ENCODE measurements at regions not wholly inside any gene's neighbourhood (a gene's known extent, or its start where the extent isn't known, plus 50 kb on each side); places are given as distances from the start of the nearest gene placed in this dataset.
A peak's percentile ranks its signal among the peaks of the same experiment; 100 is the strongest.

DNA sequence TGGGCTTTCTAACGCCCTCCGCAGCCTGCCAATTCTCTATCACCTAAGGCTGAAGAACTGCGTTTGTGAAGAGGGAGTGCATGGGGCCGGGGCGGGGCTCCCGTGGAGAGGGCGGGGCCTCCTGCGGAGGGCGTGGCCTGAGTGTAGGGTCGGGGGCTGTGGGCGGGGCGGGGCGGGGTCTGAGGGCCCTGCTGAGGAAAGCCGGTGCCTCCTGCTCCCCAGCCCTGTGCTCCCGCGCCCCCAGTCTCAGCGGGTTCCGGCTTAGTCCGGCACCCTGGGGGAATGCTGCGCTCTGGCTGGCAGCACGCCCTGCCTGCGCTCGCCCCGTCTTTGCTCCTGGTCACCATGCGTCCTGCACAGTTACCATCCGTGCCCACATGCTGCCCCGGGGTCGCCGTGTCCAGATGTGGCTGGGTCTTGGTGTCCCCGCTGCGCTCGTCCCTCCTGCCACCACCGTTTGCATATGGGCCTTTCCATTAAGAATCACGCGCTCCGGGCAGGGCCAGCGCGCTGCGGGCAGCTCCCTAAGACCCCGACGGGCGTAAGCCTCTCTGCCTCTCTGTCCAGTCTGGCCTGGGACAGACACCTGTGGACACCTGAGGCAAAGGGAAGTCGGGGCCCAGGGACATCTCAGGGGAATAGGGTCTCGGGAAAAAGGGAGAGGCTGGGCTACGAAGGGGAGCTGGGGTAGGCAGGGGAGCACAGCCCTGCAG, 144.0 kb upstream of the RET start:
- peak overlapping the region in 1 of 2 donors; percentile 13 for H3K4me3 ChIP-seq (ENCODE audit: low read length in 2 of 2)
- no peak overlapping the region for H3K27ac ChIP-seq (ENCODE audit: low read depth in 2 of 2, low read length in 2 of 2)
- peaks cover 1 to 13% of the 10 kb centered on the region in 2 donors for H3K27me3 ChIP-seq (ENCODE audit: control insufficient read depth in 2 of 2, insufficient read depth in 2 of 2, low read length in 2 of 2)
- peak overlapping the region in 1 of 2 donors; percentile 34 for H3K9ac ChIP-seq (ENCODE audit: low read depth in 1 of 2, low read length in 2 of 2)
- H3K36me3 ChIP-seq (ENCODE audit: control insufficient read depth in 2 of 2, insufficient read depth in 2 of 2, low read length in 2 of 2): no peaks in the 10 kb centered on the region
- H3K9me3 ChIP-seq (ENCODE audit: control insufficient read depth in 2 of 2, low read length in 2 of 2): no peaks in the 10 kb centered on the region
- H3K4me1 ChIP-seq (ENCODE audit: control insufficient read depth in 2 of 2, insufficient read depth in 2 of 2, low read length in 2 of 2): peaks cover 6 to 7% of the 10 kb centered on the region in 2 donors

- Histone ChIP-seq H3K36me3 (ENCODE audit: control insufficient read depth in 2 of 2, insufficient read depth in 2 of 2, low read length in 2 of 2) (no peaks in the 10 kb centered on the region), H3K9ac (ENCODE audit: low read depth in 1 of 2, low read length in 2 of 2) (peak overlapping the region in 1 of 2 donors; percentile 34), H3K27me3 (ENCODE audit: control insufficient read depth in 2 of 2, insufficient read depth in 2 of 2, low read length in 2 of 2) (peaks cover 1 to 13% of the 10 kb centered on the region in 2 donors), H3K9me3 (ENCODE audit: control insufficient read depth in 2 of 2, low read length in 2 of 2) (no peaks in the 10 kb centered on the region), H3K4me3 (ENCODE audit: low read length in 2 of 2) (peak overlapping the region in 1 of 2 donors; percentile 13), H3K27ac (ENCODE audit: low read depth in 2 of 2, low read length in 2 of 2) (no peak overlapping the region), H3K4me1 (ENCODE audit: control insufficient read depth in 2 of 2, insufficient read depth in 2 of 2, low read length in 2 of 2) (peaks cover 6 to 7% of the 10 kb centered on the region in 2 donors)
Measured at GRCh38 chr10:42933448-42934340, 143.2 kb upstream of the RET start.

DNA sequence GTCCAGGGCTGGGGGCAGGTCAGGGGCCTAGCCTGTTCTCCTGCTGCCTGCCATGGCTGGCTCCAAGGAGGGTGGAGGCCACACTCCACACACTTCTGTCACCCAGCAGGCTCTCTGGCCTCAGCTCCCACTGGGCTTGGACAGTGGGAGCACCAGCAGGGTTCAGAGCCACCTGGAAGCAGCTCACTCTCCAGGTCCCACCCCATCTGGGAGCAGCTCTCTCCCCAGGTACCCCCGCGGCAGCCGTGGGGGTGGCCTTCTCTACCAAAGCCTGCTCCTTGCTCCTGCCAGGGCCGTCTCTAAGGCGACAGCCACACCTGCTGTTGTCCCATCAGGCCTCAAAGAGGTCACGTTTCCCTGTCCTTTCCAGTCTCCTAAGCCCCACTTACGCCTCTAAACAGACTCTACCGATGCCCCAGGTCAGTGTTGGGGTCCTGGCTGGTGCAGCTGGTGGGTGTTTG, 142.5 kb upstream of the RET start:
- Histone ChIP-seq H3K9ac (ENCODE audit: low read depth in 1 of 2, low read length in 2 of 2) (no peak overlapping the region), H3K4me1 (ENCODE audit: control insufficient read depth in 2 of 2, insufficient read depth in 2 of 2, low read length in 2 of 2) (peaks cover 6 to 7% of the 10 kb centered on the region in 2 donors), H3K27me3 (ENCODE audit: control insufficient read depth in 2 of 2, insufficient read depth in 2 of 2, low read length in 2 of 2) (peaks cover 1 to 13% of the 10 kb centered on the region in 2 donors), H3K4me3 (ENCODE audit: low read length in 2 of 2) (no peak overlapping the region), H3K27ac (ENCODE audit: low read depth in 2 of 2, low read length in 2 of 2) (no peak overlapping the region), H3K36me3 (ENCODE audit: control insufficient read depth in 2 of 2, insufficient read depth in 2 of 2, low read length in 2 of 2) (no peaks in the 10 kb centered on the region), H3K9me3 (ENCODE audit: control insufficient read depth in 2 of 2, low read length in 2 of 2) (no peaks in the 10 kb centered on the region)

GRCh38 chr10:42934842-42935241, 142.0 kb upstream of the RET start:
- no peaks in the 10 kb centered on the region for H3K36me3 ChIP-seq (ENCODE audit: control insufficient read depth in 2 of 2, insufficient read depth in 2 of 2, low read length in 2 of 2)
- peaks cover 6 to 7% of the 10 kb centered on the region in 2 donors for H3K4me1 ChIP-seq (ENCODE audit: control insufficient read depth in 2 of 2, insufficient read depth in 2 of 2, low read length in 2 of 2)
- H3K9me3 ChIP-seq (ENCODE audit: control insufficient read depth in 2 of 2, low read length in 2 of 2): no peaks in the 10 kb centered on the region
- no peak overlapping the region for H3K9ac ChIP-seq (ENCODE audit: low read depth in 1 of 2, low read length in 2 of 2)
- H3K27me3 ChIP-seq (ENCODE audit: control insufficient read depth in 2 of 2, insufficient read depth in 2 of 2, low read length in 2 of 2): peaks cover 1 to 13% of the 10 kb centered on the region in 2 donors
- no peak overlapping the region for H3K4me3 ChIP-seq (ENCODE audit: low read length in 2 of 2)
- H3K27ac ChIP-seq (ENCODE audit: low read depth in 2 of 2, low read length in 2 of 2): no peak overlapping the region

- H3K27ac ChIP-seq (ENCODE audit: low read depth in 2 of 2, low read length in 2 of 2): no peak overlapping the region
- no peaks in the 10 kb centered on the region for H3K36me3 ChIP-seq (ENCODE audit: control insufficient read depth in 2 of 2, insufficient read depth in 2 of 2, low read length in 2 of 2)
- H3K4me3 ChIP-seq (ENCODE audit: low read length in 2 of 2): no peak overlapping the region
- peaks cover 6 to 7% of the 10 kb centered on the region in 2 donors for H3K4me1 ChIP-seq (ENCODE audit: control insufficient read depth in 2 of 2, insufficient read depth in 2 of 2, low read length in 2 of 2)
- H3K27me3 ChIP-seq (ENCODE audit: control insufficient read depth in 2 of 2, insufficient read depth in 2 of 2, low read length in 2 of 2): peaks cover 1 to 13% of the 10 kb centered on the region in 2 donors
- H3K9ac ChIP-seq (ENCODE audit: low read depth in 1 of 2, low read length in 2 of 2): no peak overlapping the region
- H3K9me3 ChIP-seq (ENCODE audit: control insufficient read depth in 2 of 2, low read length in 2 of 2): no peaks in the 10 kb centered on the region
Measured at GRCh38 chr10:42935466-42935865, 141.4 kb upstream of the RET start.

- Histone ChIP-seq H3K4me3 (ENCODE audit: low read length in 2 of 2) (no peak overlapping the region), H3K9me3 (ENCODE audit: control insufficient read depth in 2 of 2, low read length in 2 of 2) (no peaks in the 10 kb centered on the region), H3K27me3 (ENCODE audit: control insufficient read depth in 2 of 2, insufficient read depth in 2 of 2, low read length in 2 of 2) (peaks cover 1 to 12% of the 10 kb centered on the region in 2 donors), H3K36me3 (ENCODE audit: control insufficient read depth in 2 of 2, insufficient read depth in 2 of 2, low read length in 2 of 2) (no peaks in the 10 kb centered on the region), H3K27ac (ENCODE audit: low read depth in 2 of 2, low read length in 2 of 2) (no peak overlapping the region), H3K9ac (ENCODE audit: low read depth in 1 of 2, low read length in 2 of 2) (no peak overlapping the region), H3K4me1 (ENCODE audit: control insufficient read depth in 2 of 2, insufficient read depth in 2 of 2, low read length in 2 of 2) (peaks cover 6 to 7% of the 10 kb centered on the region in 2 donors)
Measured at GRCh38 chr10:42936580-42936979, 140.3 kb upstream of the RET start.

DNA sequence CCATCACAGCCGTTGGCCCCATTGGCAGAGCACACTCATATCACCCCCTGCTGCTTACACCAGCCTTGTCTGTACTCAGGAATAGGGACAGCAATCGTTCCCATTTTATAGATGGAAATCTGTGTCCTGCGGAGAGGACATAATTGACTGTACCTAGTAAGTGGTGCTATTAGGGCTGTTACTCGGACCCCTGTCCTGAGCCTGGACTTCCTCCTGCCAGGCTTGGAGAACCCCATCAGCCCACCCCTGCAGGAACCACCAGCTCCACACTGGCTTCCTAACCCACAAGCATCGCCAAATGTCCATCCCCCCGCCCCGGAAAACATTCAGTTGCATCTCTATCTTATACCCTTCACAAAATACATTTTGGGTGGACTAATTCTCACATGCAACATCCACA, 139.8 kb upstream of the RET start:
- H3K27me3 ChIP-seq (ENCODE audit: control insufficient read depth in 2 of 2, insufficient read depth in 2 of 2, low read length in 2 of 2): peaks cover 1 to 8% of the 10 kb centered on the region in 2 donors
- no peak overlapping the region for H3K27ac ChIP-seq (ENCODE audit: low read depth in 2 of 2, low read length in 2 of 2)
- no peaks in the 10 kb centered on the region for H3K36me3 ChIP-seq (ENCODE audit: control insufficient read depth in 2 of 2, insufficient read depth in 2 of 2, low read length in 2 of 2)
- H3K4me1 ChIP-seq (ENCODE audit: control insufficient read depth in 2 of 2, insufficient read depth in 2 of 2, low read length in 2 of 2): peaks cover 6 to 7% of the 10 kb centered on the region in 2 donors
- H3K9ac ChIP-seq (ENCODE audit: low read depth in 1 of 2, low read length in 2 of 2): no peak overlapping the region
- no peak overlapping the region for H3K4me3 ChIP-seq (ENCODE audit: low read length in 2 of 2)
- no peaks in the 10 kb centered on the region for H3K9me3 ChIP-seq (ENCODE audit: control insufficient read depth in 2 of 2, low read length in 2 of 2)

DNA sequence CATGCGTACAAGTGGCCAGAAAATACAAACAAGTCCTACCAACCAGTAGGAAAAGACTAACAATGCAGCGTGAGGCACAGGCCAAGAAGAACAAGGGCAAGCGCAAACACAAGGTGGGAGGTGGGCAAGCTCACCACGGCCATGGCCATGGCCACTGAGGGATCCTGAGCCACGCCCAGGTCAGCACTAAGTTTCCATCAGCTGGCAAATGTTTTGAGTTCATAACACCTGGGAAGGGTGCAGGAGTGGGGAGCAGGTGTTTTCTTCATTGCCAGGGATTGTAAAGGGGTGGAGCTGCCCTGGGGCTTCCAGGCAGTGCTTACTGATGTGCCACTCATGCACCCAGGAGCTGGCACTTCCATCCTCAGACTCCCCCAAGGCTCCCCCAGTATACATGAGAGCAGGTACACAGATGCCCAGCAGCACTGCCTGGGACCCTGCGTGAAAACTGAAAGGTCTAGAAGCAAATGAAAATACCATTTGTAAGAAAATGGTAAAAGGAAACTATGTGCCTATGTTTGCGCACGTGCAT, 139.2 kb upstream of the RET start:
- Histone ChIP-seq H3K27me3 (ENCODE audit: control insufficient read depth in 2 of 2, insufficient read depth in 2 of 2, low read length in 2 of 2) (peaks cover 1 to 8% of the 10 kb centered on the region in 2 donors), H3K4me3 (ENCODE audit: low read length in 2 of 2) (no peak overlapping the region), H3K9me3 (ENCODE audit: control insufficient read depth in 2 of 2, low read length in 2 of 2) (no peaks in the 10 kb centered on the region), H3K4me1 (ENCODE audit: control insufficient read depth in 2 of 2, insufficient read depth in 2 of 2, low read length in 2 of 2) (peaks cover 6 to 7% of the 10 kb centered on the region in 2 donors), H3K27ac (ENCODE audit: low read depth in 2 of 2, low read length in 2 of 2) (no peak overlapping the region), H3K9ac (ENCODE audit: low read depth in 1 of 2, low read length in 2 of 2) (no peak overlapping the region), H3K36me3 (ENCODE audit: control insufficient read depth in 2 of 2, insufficient read depth in 2 of 2, low read length in 2 of 2) (no peaks in the 10 kb centered on the region)

- no peak overlapping the region for H3K9ac ChIP-seq (ENCODE audit: low read depth in 1 of 2, low read length in 2 of 2)
- H3K9me3 ChIP-seq (ENCODE audit: control insufficient read depth in 2 of 2, low read length in 2 of 2): no peaks in the 10 kb centered on the region
- H3K4me3 ChIP-seq (ENCODE audit: low read length in 2 of 2): no peak overlapping the region
- H3K27me3 ChIP-seq (ENCODE audit: control insufficient read depth in 2 of 2, insufficient read depth in 2 of 2, low read length in 2 of 2): peaks cover 1 to 7% of the 10 kb centered on the region in 2 donors
- H3K36me3 ChIP-seq (ENCODE audit: control insufficient read depth in 2 of 2, insufficient read depth in 2 of 2, low read length in 2 of 2): no peaks in the 10 kb centered on the region
- no peak overlapping the region for H3K27ac ChIP-seq (ENCODE audit: low read depth in 2 of 2, low read length in 2 of 2)
- peaks cover 2 to 3% of the 10 kb centered on the region in 2 donors for H3K4me1 ChIP-seq (ENCODE audit: control insufficient read depth in 2 of 2, insufficient read depth in 2 of 2, low read length in 2 of 2)
Measured at GRCh38 chr10:42938351-42938750, 138.5 kb upstream of the RET start.

DNA sequence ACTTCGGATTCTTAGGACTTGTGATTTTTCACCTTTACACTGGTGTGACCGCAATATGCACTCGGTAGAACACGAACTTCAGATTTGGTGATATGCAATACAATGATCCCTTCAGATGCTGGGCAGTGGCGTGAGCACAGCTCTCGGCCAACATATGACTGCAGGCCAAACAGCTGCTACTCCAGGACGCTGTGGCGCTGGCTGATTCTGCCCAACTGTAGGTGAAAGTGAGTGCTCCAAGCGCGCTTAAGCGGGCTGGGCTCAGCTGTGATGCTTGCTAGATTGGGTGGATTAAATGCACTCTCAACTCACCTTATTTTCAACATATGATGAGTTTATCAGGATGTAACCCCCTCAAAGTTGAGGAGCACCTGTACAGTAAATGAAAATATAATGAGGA, 137.6 kb upstream of the RET start:
- Histone ChIP-seq H3K4me1 (ENCODE audit: control insufficient read depth in 2 of 2, insufficient read depth in 2 of 2, low read length in 2 of 2) (no peaks in the 10 kb centered on the region), H3K27me3 (ENCODE audit: control insufficient read depth in 2 of 2, insufficient read depth in 2 of 2, low read length in 2 of 2) (peaks cover 0 to under 1% of the 10 kb centered on the region in 2 donors), H3K9me3 (ENCODE audit: control insufficient read depth in 2 of 2, low read length in 2 of 2) (no peaks in the 10 kb centered on the region), H3K9ac (ENCODE audit: low read depth in 1 of 2, low read length in 2 of 2) (no peak overlapping the region), H3K27ac (ENCODE audit: low read depth in 2 of 2, low read length in 2 of 2) (no peak overlapping the region), H3K36me3 (ENCODE audit: control insufficient read depth in 2 of 2, insufficient read depth in 2 of 2, low read length in 2 of 2) (no peaks in the 10 kb centered on the region), H3K4me3 (ENCODE audit: low read length in 2 of 2) (no peak overlapping the region)
